SW 1271 (cell line): ENCODE measurements at regions not wholly inside any gene's neighbourhood (a gene's known extent, or its start where the extent isn't known, plus 50 kb on each side); places are given as distances from the start of the nearest gene placed in this dataset.
A peak's percentile ranks its signal among the peaks of the same experiment; 100 is the strongest.
"Not testable (repeated sequence)": the region's sequence is repeated elsewhere in the genome, so short reads cannot be mapped to it uniquely, and the experiment has no call there.

ENCODE experiments used
- DNase-seq, 2 experiments: peaks; one replicate each; lab custom pipeline; 2025; lab: John Stamatoyannopoulos, UW

DNA sequence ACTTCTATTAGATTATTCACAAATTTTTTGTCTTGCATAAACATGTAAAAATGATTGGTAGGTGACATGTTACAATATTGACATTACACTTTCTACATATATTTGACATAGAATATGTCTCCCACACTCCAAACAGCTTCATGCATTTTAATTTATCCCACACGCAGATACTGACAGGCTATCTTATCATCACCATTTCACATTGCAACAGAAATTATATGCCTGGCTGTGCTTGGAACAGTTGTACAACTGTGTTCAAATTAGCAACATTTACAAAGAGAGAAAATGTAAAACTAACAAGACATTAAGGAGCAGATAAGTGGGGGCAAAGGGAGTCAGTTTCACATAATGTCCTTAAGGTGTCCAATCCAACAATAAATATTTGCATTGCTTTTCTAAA is 1208.5 kb downstream of the NSUN3 start:
- DNase-seq, result no peak

DNA sequence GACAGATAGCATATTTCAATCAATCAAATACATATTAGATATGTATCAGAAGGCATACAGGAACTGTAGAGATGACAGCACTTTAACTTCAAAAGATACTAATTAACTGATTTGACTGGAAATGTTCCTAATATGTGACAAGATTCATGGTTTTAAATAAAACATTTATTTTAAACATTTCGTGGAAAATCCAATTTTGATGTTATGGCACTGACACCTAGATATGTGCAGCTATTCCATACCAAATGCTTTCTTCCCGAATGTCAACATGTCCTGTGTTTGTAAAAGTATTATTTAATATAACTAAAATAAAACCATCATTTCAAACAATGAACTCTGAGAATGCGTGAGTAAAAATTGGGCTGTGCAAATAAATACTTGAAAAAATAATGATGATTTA is 1209.3 kb downstream of the NSUN3 start:
- DNase-seq, result no peak

- DNase-seq, result no peak
Measured at GRCh38 chr3:95272781-95273180, 1209.9 kb downstream of the NSUN3 start.

DNA sequence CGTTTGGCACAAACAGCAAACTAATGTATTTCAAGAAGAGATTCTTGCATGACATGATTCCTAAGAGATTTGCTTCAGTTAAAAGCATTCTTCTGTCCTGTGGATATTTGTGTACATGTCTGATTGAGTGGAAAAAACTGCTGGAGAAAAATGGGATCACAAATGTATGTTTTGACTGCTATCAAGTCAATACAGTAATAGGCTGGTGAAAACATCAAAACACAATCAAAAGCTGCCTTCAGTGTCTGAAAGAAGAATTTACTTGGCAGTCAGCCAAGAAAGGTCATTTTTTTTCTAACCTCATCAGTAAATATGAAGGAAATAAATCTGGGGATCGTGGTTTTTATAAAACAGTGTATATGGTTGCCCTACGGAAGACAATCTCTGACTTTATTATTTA is 1214.8 kb downstream of the NSUN3 start:
- DNase-seq, result no peak

- no peak for DNase-seq
Measured at GRCh38 chr3:95280711-95281352, 1218.0 kb downstream of the NSUN3 start.

DNA sequence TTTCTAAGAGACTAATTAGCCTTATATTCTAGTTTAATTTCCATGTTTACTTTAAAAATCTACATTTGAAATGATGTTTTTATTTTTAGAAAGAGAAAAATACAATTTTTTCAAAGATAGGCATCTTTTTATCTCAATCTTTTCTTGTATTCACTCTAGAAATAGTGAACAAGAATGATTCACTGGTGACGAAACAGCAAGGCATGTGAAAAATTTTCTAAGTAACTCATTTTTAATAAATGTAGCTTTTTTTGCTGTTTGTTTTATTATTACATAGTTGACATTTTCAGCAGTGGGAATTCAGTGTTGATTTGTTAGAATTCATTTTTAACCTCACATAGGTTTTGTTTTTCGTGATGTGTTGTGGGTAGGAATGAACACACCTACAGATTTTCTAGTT is 1226.4 kb downstream of the NSUN3 start:
- DNase-seq, result no peak

GRCh38 chr3:95297581-95297980 is 1234.7 kb downstream of the NSUN3 start:
- DNase-seq, result no peak

GRCh38 chr3:95302044-95302443 is 1239.2 kb downstream of the NSUN3 start:
- DNase-seq, result peak in 1 of 2 experiments; percentile 5

DNA sequence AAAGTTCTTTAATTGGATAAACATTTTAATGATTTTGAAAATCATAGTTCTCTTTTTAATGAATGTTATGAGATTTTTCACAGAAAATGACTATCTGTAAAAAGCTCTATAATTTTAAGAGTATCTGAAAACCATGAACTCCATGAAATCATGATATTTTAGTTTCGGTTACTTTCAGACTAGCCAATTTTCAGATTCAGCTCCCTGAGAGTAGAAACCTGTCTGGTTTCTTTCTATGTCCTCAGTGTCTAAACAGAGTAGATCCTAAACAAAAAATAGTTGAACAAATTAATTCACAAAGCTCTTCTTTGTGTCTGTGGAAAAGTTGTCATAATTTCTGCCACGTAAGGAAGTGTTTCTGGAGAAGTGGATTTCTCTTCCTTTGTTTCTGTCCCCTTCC is 1247.7 kb downstream of the NSUN3 start:
- no peak for DNase-seq

GRCh38 chr3:95311272-95311671 is 1248.4 kb downstream of the NSUN3 start:
- no peak for DNase-seq

DNA sequence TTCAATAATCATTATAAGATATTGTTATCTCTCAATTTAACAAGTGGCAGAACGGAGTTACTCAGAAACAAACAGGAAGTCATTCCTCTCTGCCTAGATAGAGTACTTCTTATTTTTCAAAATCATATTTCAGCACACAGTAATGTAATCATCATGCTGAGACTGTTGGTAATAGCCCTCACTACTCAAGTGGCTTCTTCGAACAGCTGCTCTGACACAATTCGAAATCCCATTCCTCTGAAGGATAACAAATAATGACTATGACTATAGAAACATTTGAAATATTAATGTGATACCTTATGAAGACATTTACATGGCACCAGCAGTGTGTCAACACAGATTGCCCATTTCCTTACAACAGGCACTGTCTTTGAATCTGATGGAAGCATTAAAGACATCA is 1249.8 kb downstream of the NSUN3 start:
- no peak for DNase-seq

- DNase-seq, result no peak
Measured at GRCh38 chr3:95319921-95320494, 1257.1 kb downstream of the NSUN3 start.

DNA sequence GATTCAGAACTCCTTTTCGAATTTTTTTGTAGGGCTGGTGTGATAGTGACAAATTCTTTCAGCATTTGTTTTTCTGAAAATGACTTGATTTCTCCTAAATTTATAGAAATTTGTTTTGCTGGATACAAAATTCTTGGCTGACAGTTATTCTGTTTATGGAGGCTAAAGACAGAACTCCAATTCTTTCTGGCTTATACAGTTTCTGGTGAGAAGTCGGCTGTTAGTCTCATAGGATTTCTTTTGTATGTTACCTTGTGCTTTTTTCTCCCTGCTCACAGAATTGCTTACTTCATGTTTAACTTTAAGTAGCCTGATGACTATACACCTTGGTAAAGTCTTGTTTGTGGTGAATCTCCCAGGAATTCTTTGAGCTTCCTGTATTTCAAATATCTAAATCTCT is 1264.6 kb downstream of the NSUN3 start:
- no peak for DNase-seq

DNA sequence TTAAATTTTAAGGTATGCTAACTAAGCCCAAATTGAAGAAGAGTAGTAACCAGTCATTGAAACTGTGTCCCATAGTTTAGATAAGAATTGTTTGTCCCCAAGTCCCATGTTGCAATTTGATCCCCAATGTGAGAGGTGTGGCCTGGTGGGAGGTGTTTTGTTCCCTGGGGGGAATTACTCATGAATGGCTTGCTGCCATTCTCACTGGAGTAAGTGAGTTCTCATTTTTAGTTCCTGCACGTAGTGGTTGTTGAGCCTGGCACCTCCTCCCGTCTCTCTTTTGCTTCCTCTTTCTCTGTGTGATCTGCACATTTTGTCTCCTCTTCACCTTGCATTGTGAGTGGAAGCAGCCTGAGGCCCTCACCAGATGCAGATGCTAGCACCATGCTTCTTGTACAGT is 1271.0 kb downstream of the NSUN3 start:
- no peak for DNase-seq

DNA sequence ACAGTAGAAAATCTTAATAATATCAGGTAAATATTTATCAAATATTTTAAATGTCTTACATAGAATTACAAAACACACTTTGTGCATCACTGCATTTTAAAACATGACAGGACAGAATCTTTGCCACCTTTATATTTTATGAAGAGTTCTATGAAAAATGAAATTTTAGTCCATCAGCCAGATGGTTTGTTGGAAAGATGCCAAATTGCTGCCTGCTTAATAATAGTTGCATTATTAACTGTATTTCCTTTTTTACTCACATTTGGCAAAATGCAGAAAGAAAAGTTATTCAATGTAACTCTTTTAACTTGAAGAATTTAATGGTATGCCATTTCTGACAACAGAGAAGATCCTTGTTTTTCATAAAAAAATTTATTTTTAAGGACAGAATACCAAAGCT is 1271.6 kb downstream of the NSUN3 start:
- no peak for DNase-seq

DNA sequence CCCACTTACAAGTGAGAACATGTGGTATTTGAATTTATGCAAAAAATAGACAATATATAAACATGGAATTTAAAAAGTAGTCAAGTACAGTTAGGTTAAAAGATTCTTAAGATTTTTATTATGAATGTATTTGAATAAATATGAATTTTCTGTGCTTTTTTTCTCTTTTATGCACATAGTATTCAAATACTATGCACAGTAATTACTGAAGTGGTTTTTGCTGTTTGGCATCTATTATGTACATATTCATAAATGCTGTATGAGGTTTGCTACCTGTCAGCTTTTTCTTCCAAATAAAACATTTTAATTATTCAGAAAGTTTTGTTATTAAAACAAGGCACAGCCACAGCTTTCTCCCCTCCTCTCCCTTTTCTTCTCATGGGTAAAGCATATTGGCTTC is 1272.7 kb downstream of the NSUN3 start:
- no peak for DNase-seq

DNA sequence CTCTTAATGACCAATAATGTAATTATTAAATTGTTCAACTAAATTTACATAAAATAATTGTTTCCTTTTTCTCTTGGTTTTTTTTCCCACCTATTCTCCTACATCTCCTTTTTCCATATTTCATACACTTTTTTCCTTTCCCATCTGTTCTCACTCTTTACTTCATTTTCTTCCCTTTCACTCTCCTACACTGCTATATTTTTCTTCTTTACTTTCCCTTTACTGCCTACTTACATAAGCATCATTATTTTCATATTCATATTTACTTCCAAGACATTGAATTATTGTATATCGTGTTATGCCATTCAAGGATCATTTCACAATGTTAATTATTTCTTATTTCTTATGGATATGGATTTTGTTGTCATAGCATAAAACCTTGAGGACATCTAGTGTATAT is 1275.6 kb downstream of the NSUN3 start:
- no peak for DNase-seq

DNA sequence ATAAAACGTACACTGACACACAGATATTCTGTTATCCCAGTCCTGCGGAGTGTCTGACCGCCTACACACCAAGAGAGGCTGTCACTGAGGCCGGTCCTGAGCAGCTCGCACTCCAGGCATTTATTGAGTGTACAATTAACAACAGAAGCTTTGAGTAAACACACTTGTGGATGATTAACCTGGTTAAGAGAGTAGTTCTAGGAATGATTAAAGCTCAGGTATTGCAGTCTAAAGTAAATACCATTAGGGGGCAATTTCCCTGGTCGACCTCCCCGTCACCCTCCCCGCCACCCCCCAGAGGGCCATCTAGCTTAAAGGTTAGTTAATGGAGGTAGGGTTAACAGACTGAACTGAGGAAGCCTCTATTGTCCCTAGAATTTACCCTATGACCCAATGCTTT is 1278.5 kb downstream of the NSUN3 start:
- DNase-seq, result no peak

DNA sequence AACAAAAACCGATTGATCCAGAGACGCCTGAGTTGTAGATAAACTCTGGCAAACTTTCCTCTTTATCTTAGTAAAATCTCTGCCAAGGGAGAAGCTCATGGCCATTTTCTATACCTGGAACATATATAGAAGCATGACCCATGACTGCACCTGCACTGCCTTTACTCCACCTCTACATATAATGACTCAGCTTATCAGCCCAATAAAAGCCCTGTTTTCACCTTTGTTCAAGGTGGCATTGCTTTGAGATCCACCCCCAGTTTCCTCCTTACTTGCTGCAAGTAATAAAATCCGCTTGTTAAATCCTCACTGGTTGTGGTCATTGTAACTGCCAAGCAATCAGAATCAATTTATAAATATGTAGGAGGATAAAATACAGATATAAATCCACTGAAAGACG is 1280.4 kb downstream of the NSUN3 start:
- no peak for DNase-seq

DNA sequence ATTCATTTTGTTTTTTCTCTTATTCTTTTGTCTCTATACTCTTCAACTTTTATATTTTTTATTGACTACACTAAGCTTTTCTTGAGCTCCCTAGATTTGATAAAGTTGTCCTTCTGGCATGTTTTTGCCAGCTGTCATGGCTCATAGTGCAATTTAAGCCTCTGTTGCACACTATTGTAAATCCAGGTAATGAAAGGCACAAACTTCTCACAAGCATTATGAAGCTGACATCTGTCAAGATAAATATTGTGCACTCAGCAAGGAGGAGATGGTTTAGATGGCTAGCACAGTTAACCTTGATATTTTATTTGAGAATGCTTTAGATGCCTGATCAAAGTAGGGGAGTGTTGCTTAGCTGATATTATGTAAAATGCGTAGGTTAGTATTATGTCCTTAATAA is 1280.9 kb downstream of the NSUN3 start:
- no peak for DNase-seq

- DNase-seq, result not testable (repeated sequence)
Measured at GRCh38 chr3:95347936-95348335, 1285.1 kb downstream of the NSUN3 start.

DNA sequence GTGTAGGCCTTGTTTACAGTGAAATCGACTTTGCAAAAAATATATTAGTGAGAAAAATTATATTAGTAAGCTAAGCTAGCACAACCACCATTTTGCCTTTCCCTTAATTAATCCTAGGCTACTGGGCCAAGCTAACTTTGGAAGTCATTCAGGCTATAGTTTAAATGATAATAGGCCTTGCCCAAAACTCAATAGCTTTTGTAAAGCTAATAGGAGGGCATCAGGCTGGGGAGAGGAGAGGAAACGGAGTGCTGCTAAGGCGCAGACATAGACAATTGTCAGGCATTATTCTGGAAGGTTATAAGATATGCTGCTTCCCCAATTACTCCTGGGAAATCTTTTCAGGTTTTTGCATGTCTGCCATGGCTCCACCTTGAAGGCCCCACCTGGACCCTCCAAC is 1286.0 kb downstream of the NSUN3 start:
- DNase-seq, result no peak

GRCh38 chr3:95350049-95350448 is 1287.2 kb downstream of the NSUN3 start:
- DNase-seq, result no peak

GRCh38 chr3:95351158-95351557 is 1288.3 kb downstream of the NSUN3 start:
- DNase-seq, result no peak
